MM.1S (cell line): ENCODE measurements at regions not wholly inside any gene's neighbourhood (a gene's known extent, or its start where the extent isn't known, plus 50 kb on each side); places are given as distances from the start of the nearest gene placed in this dataset.

Source experiments
- DNase-seq: peaks from one replicate; pipeline ENCODE4 v3.0.0-alpha.2; 2015
- H2AFZ ChIP-seq: fragments of 300-600 bp; sonication (generic); 2 replicates; pipeline ENCODE4 v1.6.0; 2016; ENCODE audit warnings: antibody characterized with exemption, low read length
- H3F3A ChIP-seq: fragments of 300-600 bp; sonication (generic); 2 replicates; pipeline ENCODE4 v1.6.1; 2016; ENCODE audit warnings: mild to moderate bottlenecking, antibody characterized with exemption, low read length, moderate library complexity, mixed read lengths; ENCODE audit not compliant: insufficient read depth
- H3K27ac ChIP-seq: fragments of 300-600 bp; sonication (generic); 2 replicates; pipeline ENCODE4 v1.5.1; 2016; ENCODE audit warnings: mild to moderate bottlenecking, low read length
- H3K27me3 ChIP-seq: fragments of 300-600 bp; sonication (generic); replicated peaks from 2 replicates; pipeline ENCODE4 v1.6.0; 2016; ENCODE audit warnings: low read length; ENCODE audit not compliant: insufficient read depth
- H3K36me3 ChIP-seq: fragments of 300-600 bp; sonication (generic); replicated peaks from 2 replicates; pipeline ENCODE4 v1.6.1; 2016; ENCODE audit warnings: mild to moderate bottlenecking, low read length, mixed read lengths; ENCODE audit not compliant: insufficient read depth
- H3K4me1 ChIP-seq: fragments of 300-600 bp; sonication (generic); 2 replicates; pipeline ENCODE4 v1.6.1; 2016; ENCODE audit warnings: low read length, mixed read lengths
- H3K4me2 ChIP-seq: fragments of 300-600 bp; sonication (generic); 2 replicates; pipeline ENCODE4 v1.6.0; 2016; ENCODE audit warnings: low read depth, low read length
- H3K4me3 ChIP-seq: fragments of 300-600 bp; sonication (generic); 2 replicates; pipeline ENCODE4 v1.5.1; 2016; ENCODE audit warnings: low read length, mixed read lengths
- H3K79me2 ChIP-seq: fragments of 300-600 bp; sonication (generic); 2 replicates; pipeline ENCODE4 v1.6.1; 2016; ENCODE audit warnings: mixed run types, low read length, mixed read lengths
- H3K9ac ChIP-seq: fragments of 300-600 bp; sonication (generic); 2 replicates; pipeline ENCODE4 v1.6.1; 2016; ENCODE audit warnings: low read length, mixed read lengths
- H3K9me2 ChIP-seq: fragments of 300-600 bp; sonication (generic); replicated peaks from 2 replicates; pipeline ENCODE4 v1.6.1; 2016; ENCODE audit warnings: mild to moderate bottlenecking, low read length, mixed read lengths; ENCODE audit not compliant: insufficient read depth
- H3K9me3 ChIP-seq: fragments of 300-600 bp; sonication (generic); replicated peaks from 2 replicates; pipeline ENCODE4 v1.6.1; 2016; ENCODE audit warnings: mild to moderate bottlenecking, low read length, mixed read lengths; ENCODE audit not compliant: insufficient read depth
- H4K20me1 ChIP-seq: fragments of 300-600 bp; sonication (generic); 2 replicates; pipeline ENCODE4 v1.6.1; 2016; ENCODE audit warnings: mild to moderate bottlenecking, low read length, moderate library complexity, mixed read lengths; ENCODE audit not compliant: insufficient read depth
- CTCF ChIP-seq: fragments of 300-600 bp; sonication (generic); IDR thresholded peaks from 2 replicates; pipeline ENCODE4 v1.5.1; 2016; ENCODE audit warnings: antibody characterized with exemption, low read length, mixed read lengths
- EZH2 ChIP-seq: fragments of 300-600 bp; sonication (generic); optimal IDR thresholded peaks from 2 replicates; pipeline ENCODE3; 2017; ENCODE audit warnings: low read depth, mild to moderate bottlenecking, antibody characterized with exemption, low read length, mixed read lengths
- EZH2phosphoT487 ChIP-seq: fragments of 300-600 bp; sonication (generic); IDR thresholded peaks from 2 replicates; pipeline ENCODE4 v1.6.1; 2018; ENCODE audit warnings: antibody characterized with exemption, low read length

- H3K4me3 ChIP-seq: no peak overlapping the region
- H3K4me1 ChIP-seq: no peaks in the 10 kb centered on the region
- H3K9me2 ChIP-seq: no peaks in the 10 kb centered on the region
These were observed 95.6 kb upstream of the FOXP4 start for GRCh38 chr6:41450581-41450980.

GRCh38 chr6:41451039-41451438, 95.1 kb upstream of the FOXP4 start:
- Histone ChIP-seq H3K9ac (no peak overlapping the region), H2AFZ (no peak overlapping the region), H4K20me1 (no peaks in the 10 kb centered on the region), H3K9me2 (no peaks in the 10 kb centered on the region), H3K36me3 (no peaks in the 10 kb centered on the region), H3K27ac (no peak overlapping the region), H3K4me2 (no peak overlapping the region), H3K9me3 (no peaks in the 10 kb centered on the region), H3F3A (no peaks in the 10 kb centered on the region), H3K4me3 (no peak overlapping the region), H3K79me2 (no peaks in the 10 kb centered on the region), H3K4me1 (no peaks in the 10 kb centered on the region), H3K27me3 (peaks cover 18% of the 10 kb centered on the region)
- TF ChIP-seq CTCF (no peak), EZH2phosphoT487 (no peak), EZH2 (no peak)
- DNase-seq: no peak

More at GRCh38 chr6:41450581-41450980, 95.6 kb upstream of the FOXP4 start:
- Histone ChIP-seq H3K4me2 (no peak overlapping the region), H3K9me3 (no peaks in the 10 kb centered on the region), H4K20me1 (no peaks in the 10 kb centered on the region), H3K36me3 (no peaks in the 10 kb centered on the region), H2AFZ (no peak overlapping the region), H3K27ac (no peak overlapping the region), H3K79me2 (no peaks in the 10 kb centered on the region), H3K27me3 (peaks cover 22% of the 10 kb centered on the region), H3K9ac (no peak overlapping the region), H3F3A (no peaks in the 10 kb centered on the region)
- no peak for TF ChIP-seq CTCF
- no peak for TF ChIP-seq EZH2
- TF ChIP-seq EZH2phosphoT487: no peak
- DNase-seq: no peak

- H3K4me1 ChIP-seq: no peaks in the 10 kb centered on the region
These were observed 94.5 kb upstream of the FOXP4 start for GRCh38 chr6:41451515-41452163.

More at GRCh38 chr6:41451515-41452163, 94.5 kb upstream of the FOXP4 start:
- no peak for DNase-seq
- Histone ChIP-seq H3K9ac (no peak overlapping the region), H4K20me1 (no peaks in the 10 kb centered on the region), H3K79me2 (no peaks in the 10 kb centered on the region), H3K27me3 (peaks cover 15% of the 10 kb centered on the region), H3K36me3 (no peaks in the 10 kb centered on the region), H3F3A (no peaks in the 10 kb centered on the region), H3K4me2 (no peak overlapping the region), H3K9me2 (no peaks in the 10 kb centered on the region), H2AFZ (no peak overlapping the region), H3K4me3 (no peak overlapping the region), H3K9me3 (no peaks in the 10 kb centered on the region), H3K27ac (no peak overlapping the region)
- no peak for TF ChIP-seq CTCF
- TF ChIP-seq EZH2: no peak
- no peak for TF ChIP-seq EZH2phosphoT487
